PC-3 (cell line): ENCODE measurements at regions not wholly inside any gene's neighbourhood (a gene's known extent, or its start where the extent isn't known, plus 50 kb on each side); places are given as distances from the start of the nearest gene placed in this dataset.

Experiments used
- ATAC-seq: fragments of 200-7000 bp; cut with Tn5 transposase; 2 replicates; pipeline ENCODE4 v1.9.1; 2020; ENCODE audit warnings: mild to moderate bottlenecking, moderate library complexity
- BruUV-seq: library from RNA; stranded (reverse); fragments of 400-500 nt; replicated peaks from 2 replicates; lab custom pipeline; 2021; lab: Mats Ljungman, UMichigan
- CTCF ChIA-PET: fragments of 300-600 bp; sonication (Branson Sonifier 250); formaldehyde crosslinking; loops from one replicate; lab custom pipeline; 2022; ENCODE audit warnings: antibody characterized with exemption; lab: Charles Lee
- POLR2A ChIA-PET: fragments of 300-600 bp; sonication (Branson Sonifier 250); formaldehyde crosslinking; loops from one replicate; lab custom pipeline; 2022; ENCODE audit warnings: antibody characterized with exemption; ENCODE audit not compliant: unreplicated experiment; lab: Charles Lee
- DNase-seq: peaks from one replicate; pipeline ENCODE4 v3.0.0-alpha.2; 2015
- H2AFZ ChIP-seq: fragments of 300-600 bp; sonication (generic); 2 replicates; pipeline ENCODE4 v1.6.0; 2016; ENCODE audit warnings: antibody characterized with exemption, low read length
- H3F3A ChIP-seq: fragments of 300-600 bp; sonication (generic); one replicate; pipeline ENCODE4 v1.6.0; 2017; ENCODE audit warnings: antibody characterized with exemption, low read length, control low read depth, mild to moderate bottlenecking; ENCODE audit not compliant: unreplicated experiment
- H3K27ac ChIP-seq: fragments of 300-600 bp; sonication (generic); 2 replicates; pipeline ENCODE4 v1.5.1; 2016; ENCODE audit warnings: mild to moderate bottlenecking, low read length
- H3K27me3 ChIP-seq: fragments of 300-600 bp; sonication (generic); 2 replicates; pipeline ENCODE4 v1.6.1; 2016; ENCODE audit warnings: low read length, mixed read lengths
- H3K36me3 ChIP-seq: fragments of 300-600 bp; sonication (generic); 2 replicates; pipeline ENCODE4 v1.6.1; 2016; ENCODE audit warnings: low read depth, mixed run types, low read length, mixed read lengths
- H3K4me1 ChIP-seq: fragments of 300-600 bp; sonication (generic); 2 replicates; pipeline ENCODE4 v1.5.1; 2016; ENCODE audit warnings: low read length; ENCODE audit not compliant: insufficient read depth
- H3K4me2 ChIP-seq: fragments of 300-600 bp; sonication (generic); 2 replicates; pipeline ENCODE4 v1.6.0; 2016; ENCODE audit warnings: low read length
- H3K4me3 ChIP-seq: fragments of 300-600 bp; sonication (generic); 2 replicates; pipeline ENCODE4 v1.5.1; 2016; ENCODE audit warnings: mild to moderate bottlenecking, low read length, mixed read lengths
- H3K79me2 ChIP-seq: fragments of 300-600 bp; sonication (generic); 2 replicates; pipeline ENCODE4 v1.6.1; 2017; ENCODE audit warnings: low read length, mixed read lengths
- H3K9ac ChIP-seq: fragments of 300-600 bp; sonication (generic); 2 replicates; pipeline ENCODE4 v1.6.0; 2016; ENCODE audit warnings: mild to moderate bottlenecking, low read length
- H3K9me2 ChIP-seq: fragments of 300-600 bp; sonication (generic); replicated peaks from 2 replicates; pipeline ENCODE4 v1.6.1; 2016; ENCODE audit warnings: mixed run types, low read length, mixed read lengths
- H3K9me3 ChIP-seq: fragments of 300-600 bp; sonication (generic); 2 replicates; pipeline ENCODE4 v1.6.1; 2016; ENCODE audit warnings: low read length, mixed read lengths
- H4K20me1 ChIP-seq: fragments of 300-600 bp; sonication (generic); 2 replicates; pipeline ENCODE4 v1.6.1; 2016; ENCODE audit warnings: low read length, mixed read lengths
- CTCF ChIP-seq: fragments of 300-600 bp; sonication (generic); conservative IDR thresholded peaks from 2 replicates; pipeline ENCODE4 v1.5.1; 2017; ENCODE audit warnings: antibody characterized with exemption, low read depth, mild to moderate bottlenecking, low read length
- EZH2 ChIP-seq: fragments of 300-600 bp; sonication (generic); IDR thresholded peaks from one replicate; pipeline ENCODE4 v1.6.1; 2017; ENCODE audit warnings: antibody characterized with exemption, mild to moderate bottlenecking, low read length; ENCODE audit not compliant: unreplicated experiment
- EZH2phosphoT487 ChIP-seq: fragments of 300-600 bp; sonication (generic); IDR thresholded peaks from 2 replicates; pipeline ENCODE4 v1.6.1; 2018; ENCODE audit warnings: mild to moderate bottlenecking, antibody characterized with exemption, low read length, borderline replicate concordance
- intact Hi-C: fragments of 100-400 bp; cut with micrococcal nuclease; formaldehyde crosslinking; loops from 2 replicates; pipeline ENCODE4 v1.9.0; 2023

GRCh38 chr12:105998561-105998960 is 140.2 kb downstream of the NUAK1 start:
- POLR2A ChIA-PET = no interaction called here
- Histone ChIP-seq H3K27me3 (peaks cover 12% of the 10 kb centered on the region), H3K4me2 (no peak overlapping the region), H3K4me1 (peaks cover 24% of the 10 kb centered on the region), H4K20me1 (no peaks in the 10 kb centered on the region), H3K79me2 (no peaks in the 10 kb centered on the region), H3K4me3 (no peak overlapping the region), H3K9me2 (no peaks in the 10 kb centered on the region), H3F3A (no peaks in the 10 kb centered on the region), H3K9ac (no peak overlapping the region), H3K27ac (no peak overlapping the region), H3K36me3 (no peaks in the 10 kb centered on the region), H2AFZ (no peak overlapping the region), H3K9me3 (no peaks in the 10 kb centered on the region)
- no TSS peak for BruUV-seq
- ATAC-seq (no peak), DNase-seq (no peak)
- CTCF ChIA-PET = no interaction called here
- intact Hi-C loops = no loop called here
- TF ChIP-seq EZH2 = no peak
- no peak for TF ChIP-seq CTCF
- no peak for TF ChIP-seq EZH2phosphoT487

DNA sequence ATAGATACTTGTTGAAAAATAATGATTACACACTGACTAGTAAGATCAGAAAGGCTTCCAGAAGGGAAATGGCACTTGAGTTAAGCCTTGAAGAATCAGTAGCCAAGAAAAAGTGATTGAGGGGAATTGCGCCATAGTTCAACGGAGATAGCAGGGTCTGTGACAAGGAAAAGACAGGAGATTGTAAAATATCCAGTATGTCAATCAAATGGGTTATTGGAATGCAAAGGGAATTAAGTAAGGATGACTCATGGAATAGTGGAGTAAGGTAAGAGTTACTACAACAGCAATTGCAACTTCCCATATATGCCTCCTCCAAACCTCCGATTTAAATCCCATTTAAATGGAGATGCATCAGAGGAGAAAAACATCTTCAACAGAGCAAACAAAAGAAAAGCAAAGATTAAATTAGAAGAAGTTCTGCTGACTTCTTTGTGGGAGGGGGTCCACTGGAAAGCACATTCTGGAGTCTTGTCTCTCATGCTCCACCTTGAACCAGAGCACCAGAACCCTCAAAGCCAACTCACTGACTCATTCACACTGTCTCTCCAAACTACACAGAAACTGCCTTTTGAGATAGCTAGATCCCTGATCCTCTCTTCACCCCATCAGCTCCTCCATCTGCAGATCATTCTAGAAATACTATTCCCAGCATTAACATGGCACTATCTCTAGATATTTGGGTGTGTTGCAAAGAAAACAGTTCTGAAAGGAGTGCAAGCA is 138.2 kb downstream of the NUAK1 start:
- Histone ChIP-seq H4K20me1 (no peaks in the 10 kb centered on the region), H3K9me3 (no peaks in the 10 kb centered on the region), H2AFZ (no peak overlapping the region), H3F3A (no peaks in the 10 kb centered on the region), H3K27me3 (no peaks in the 10 kb centered on the region), H3K4me2 (peak overlapping the region; percentile 34), H3K9ac (no peak overlapping the region), H3K4me1 (peaks cover 29% of the 10 kb centered on the region), H3K79me2 (no peaks in the 10 kb centered on the region), H3K4me3 (no peak overlapping the region), H3K27ac (no peak overlapping the region; the same call in 1 of the 2 replicates), H3K9me2 (no peaks in the 10 kb centered on the region), H3K36me3 (no peaks in the 10 kb centered on the region)
- POLR2A ChIA-PET = no interaction called here
- CTCF ChIA-PET = no interaction called here
- no peak for ATAC-seq
- DNase-seq = peak; percentile 70
- no peak for TF ChIP-seq EZH2phosphoT487
- TF ChIP-seq EZH2 = no peak
- no peak for TF ChIP-seq CTCF
- intact Hi-C loops = no loop called here
- BruUV-seq = no TSS peak

DNA sequence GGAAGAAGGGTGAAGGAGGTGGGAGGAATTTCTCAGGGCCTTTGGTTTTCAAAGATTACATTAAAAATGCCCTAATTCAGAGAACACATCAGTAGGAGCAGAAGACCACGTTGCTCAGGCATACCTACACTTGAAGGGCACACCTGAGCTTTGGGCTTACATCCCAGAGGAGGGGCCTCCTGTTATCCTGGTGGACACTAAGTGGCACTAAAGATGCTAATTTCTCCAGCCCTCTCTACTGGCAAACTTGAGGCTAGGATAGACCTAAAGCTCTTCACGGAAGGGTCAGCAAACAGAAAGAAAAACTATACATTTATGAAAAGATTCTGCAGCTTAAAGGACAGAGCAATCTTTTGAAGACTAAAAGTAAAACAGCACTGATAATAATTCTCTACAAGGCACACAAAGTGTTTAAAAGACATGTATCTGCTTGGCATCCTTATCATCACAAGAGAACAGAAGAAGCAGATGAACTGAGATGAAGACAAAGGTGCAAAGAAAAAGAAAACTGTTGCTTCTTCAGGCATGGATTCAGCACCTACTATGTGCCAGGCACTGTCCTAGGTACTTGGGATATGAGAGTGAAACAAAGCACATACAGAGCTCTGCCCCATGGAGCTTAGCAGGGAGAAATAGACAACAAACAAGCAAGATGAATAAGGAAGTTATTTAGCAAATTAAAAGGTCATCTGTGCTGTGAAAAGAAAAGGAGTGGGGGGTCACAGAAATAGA is 137.5 kb downstream of the NUAK1 start:
- no peaks in the 10 kb centered on the region for H3K27me3 ChIP-seq
- no peaks in the 10 kb centered on the region for H3F3A ChIP-seq
- BruUV-seq = no TSS peak
- ATAC-seq (no peak), DNase-seq (no peak)
- peak overlapping the region; percentile 34 for H3K4me2 ChIP-seq
- no peaks in the 10 kb centered on the region for H3K9me2 ChIP-seq
- no peak overlapping the region for H3K4me3 ChIP-seq
- no peaks in the 10 kb centered on the region for H3K79me2 ChIP-seq
- ChIA-PET POLR2A (no interaction called here), CTCF (no interaction called here)
- intact Hi-C loops = no loop called here
- no peak for TF ChIP-seq CTCF
- TF ChIP-seq EZH2phosphoT487 = no peak
- TF ChIP-seq EZH2 = no peak
- H2AFZ ChIP-seq = no peak overlapping the region
- H3K4me1 ChIP-seq = peaks cover 29% of the 10 kb centered on the region
- no peaks in the 10 kb centered on the region for H3K36me3 ChIP-seq
- H3K27ac ChIP-seq = no peak overlapping the region; the same call in 1 of the 2 replicates
- H3K9me3 ChIP-seq = no peaks in the 10 kb centered on the region
- H3K9ac ChIP-seq = no peak overlapping the region
- no peaks in the 10 kb centered on the region for H4K20me1 ChIP-seq
